ENCODE measurements at regions not wholly inside any gene's neighbourhood (a gene's known extent, or its start where the extent isn't known, plus 50 kb on each side); places are given as distances from the start of the nearest gene placed in this dataset.

DNA sequence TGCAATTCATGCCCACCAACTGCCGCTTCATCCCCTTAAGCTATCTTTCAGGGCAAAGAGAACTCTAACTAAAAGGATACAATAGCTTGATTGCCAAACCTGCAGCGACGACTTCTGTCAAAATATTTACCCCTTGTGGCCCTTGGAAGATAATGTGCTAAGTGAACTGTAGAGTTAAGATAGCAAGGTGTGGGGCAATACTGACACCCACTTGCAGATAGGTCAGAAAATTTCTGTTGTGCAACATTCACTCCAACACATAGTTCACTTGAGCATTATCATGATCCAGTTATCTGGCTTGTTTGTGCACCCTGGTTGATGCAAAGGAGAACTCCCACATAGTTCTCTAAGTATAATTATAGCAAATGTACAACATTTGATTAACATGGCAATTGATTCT is 55.6 kb downstream of the RHOXF2B start:
- no peak for DNase-seq (ENCODE audit: low read depth)

DNA sequence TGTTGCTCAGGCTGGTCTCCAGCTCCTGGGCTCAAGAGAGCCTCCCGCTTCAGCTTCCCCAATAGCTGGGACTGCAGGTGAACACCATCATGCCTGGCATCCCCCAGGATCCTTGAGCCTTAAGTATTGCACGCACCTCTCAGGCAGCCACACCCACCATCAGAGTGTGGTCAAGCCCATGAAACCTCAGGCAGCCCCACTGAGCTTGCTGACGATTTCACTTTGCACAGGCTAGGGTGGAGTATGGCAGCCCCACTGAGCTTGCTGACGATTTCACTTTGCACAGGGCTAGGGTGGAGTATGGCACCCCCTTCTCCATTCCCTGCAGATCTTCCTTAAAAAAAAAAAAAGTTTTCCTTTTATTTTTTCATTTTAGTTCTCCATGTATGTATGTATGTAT is 57.2 kb downstream of the RHOXF2B start:
- no peak for DNase-seq (ENCODE audit: low read depth)

DNA sequence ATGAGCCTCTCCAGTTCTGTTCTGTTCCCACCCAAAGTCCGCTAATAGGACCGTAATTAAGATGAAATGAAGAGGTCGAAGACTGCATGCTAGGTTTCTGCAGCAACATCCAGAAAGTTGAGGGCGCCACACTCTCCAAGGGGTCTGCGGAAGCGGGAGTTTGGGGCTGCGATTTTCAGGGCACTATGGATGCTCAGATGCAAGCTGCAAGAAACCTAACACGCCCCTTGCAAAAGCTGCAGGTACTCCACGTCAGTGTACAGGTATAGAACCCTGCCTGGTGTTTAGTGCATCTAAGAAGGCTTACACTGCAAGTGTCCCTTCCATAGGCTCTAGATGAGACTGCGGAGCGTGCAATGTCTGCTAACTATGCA is 61.4 kb downstream of the RHOXF2B start:
- no peak for DNase-seq (ENCODE audit: low read depth)

DNA sequence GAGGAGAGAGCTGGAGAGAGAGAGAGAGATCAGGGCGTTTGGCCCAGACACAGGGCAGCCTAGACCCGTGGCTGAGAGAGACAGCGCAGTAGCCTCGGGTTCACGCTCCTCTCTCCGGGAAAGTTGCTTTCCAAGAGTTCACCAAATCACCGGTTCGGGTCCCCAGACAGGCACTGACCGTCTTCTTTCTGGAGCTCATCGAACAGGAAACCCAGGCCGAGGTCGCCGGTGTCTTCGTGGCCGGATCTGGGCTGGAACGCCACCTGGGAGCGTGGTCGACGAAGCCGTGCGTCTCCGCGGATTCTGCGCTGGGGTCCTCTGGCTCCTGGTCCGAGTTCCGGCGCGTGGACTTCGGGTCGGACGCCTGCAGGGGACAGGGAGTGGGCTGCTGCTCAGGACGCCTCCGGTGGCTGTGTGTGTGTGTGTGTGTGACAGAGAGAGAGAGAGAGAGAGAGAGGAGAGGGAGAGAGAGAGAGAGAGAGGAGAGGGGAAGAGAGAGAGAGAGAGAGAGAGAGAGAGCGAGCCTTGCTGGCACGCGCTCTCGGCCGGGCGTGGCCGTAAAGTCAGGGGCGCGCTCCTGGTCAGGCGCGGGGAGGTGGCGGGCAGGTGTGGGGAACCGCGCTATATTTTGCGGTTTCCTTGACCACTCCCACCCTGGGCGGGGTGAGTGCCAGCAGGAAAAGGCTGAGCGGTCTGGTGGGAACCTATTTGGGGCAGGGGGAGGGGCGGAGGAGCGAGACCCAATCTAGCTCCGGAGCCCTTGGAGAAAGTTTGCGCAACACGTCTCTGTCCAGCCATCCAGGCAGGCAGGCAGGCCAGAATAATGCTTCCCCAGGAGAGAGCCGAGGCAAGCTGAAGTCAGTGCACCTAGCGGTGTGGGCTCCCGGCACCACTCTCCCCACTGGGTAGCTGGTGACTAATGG is 62.1 kb downstream of the RHOXF2B start:
- no peak for DNase-seq (ENCODE audit: low read depth)

DNA sequence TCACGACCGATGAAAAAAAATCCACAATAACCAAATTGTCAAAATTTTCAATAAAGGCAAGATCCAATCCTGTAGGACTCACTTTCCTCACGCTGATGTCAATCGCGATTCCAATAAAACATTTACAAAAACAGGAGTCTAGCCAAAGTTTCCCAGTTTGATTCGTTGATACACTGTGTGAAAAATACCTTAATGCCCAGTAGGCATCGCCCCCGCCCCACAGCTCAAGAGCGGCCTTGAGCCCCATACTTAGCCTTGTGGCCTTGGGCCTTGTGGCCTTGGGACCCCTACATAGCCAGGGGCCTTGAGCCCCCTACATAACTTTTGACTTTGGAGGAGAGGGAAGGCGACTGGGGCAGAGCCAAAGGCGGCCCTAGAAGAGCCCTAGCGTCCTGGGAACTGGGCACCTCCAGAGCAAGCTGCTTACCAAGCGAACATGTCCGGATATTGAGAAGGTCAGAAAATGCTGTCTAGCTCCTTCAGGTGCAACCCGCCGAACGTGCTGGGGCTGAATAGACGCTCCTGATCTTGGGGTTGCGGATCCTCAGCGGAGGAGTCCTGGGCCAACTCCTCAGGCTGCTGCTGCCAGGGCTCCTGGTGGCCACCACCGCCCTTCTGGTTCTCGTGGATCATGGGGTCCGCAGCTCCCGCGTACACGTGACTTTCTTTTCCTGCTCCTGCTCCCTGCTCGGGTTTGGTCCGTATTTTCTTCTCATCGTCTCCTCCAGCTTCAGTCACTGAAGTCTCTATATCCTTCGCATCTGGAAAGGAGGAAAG is 62.9 kb downstream of the RHOXF2B start:
- no peak for DNase-seq (ENCODE audit: low read depth)

DNA sequence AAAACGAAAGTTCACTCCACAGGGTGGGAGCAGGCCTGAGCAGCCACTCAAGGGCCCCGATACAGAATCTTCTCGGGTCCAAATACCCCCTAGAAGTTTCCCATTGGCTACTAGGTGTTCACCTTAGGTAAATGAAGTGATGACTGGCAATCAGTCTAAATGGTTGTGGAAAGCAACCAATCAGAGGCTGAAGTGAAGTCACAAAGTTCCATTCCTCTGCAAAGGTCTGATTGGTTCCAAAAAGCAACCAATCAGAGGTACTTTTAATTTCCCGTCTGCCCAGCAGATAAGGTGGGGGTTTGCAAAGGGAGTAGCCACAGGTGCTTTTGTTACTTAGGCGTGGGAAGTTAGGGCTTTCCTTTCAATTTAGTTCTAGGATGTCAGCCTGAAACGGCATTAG is 58.2 kb upstream of the NKAP start:
- no peak for DNase-seq (ENCODE audit: low read depth)

DNA sequence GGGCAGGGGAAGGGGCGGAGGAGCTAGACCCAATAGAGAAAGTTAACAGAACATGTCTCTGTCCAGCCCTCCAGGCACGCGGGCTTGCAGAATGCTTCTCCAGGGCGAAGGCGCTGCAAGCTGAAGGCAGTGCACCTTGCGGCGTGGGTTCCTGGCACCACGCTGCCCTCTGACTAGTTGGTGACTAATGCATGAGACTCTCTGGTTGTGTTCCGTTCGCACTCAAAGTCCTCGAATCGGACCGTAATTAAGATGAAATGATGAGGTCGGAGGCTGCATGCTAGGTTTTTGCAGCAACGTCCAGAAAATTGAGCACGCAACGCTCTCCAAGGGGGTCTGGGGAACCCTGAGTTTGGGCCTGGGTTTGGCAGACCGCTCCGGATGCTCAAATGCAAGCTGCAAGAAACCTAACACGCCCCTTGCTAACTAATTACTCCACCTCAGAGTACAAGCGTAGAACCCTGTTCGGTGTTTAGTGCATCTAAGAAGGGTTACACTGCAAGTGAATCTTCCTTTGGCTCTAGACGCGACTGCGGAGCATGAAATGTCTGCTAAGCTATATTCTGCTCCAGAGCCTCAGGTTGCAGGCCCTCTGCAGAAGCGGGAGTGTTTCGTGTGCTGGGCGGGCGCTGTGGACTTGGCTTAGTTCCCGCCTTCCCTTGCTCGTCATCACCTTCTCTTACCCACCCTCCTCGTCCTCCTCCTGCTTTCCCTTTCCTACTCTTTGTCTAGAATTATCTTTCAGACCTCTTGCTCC is 57.1 kb upstream of the NKAP start:
- DNase-seq (ENCODE audit: low read depth): peak; percentile 6

DNA sequence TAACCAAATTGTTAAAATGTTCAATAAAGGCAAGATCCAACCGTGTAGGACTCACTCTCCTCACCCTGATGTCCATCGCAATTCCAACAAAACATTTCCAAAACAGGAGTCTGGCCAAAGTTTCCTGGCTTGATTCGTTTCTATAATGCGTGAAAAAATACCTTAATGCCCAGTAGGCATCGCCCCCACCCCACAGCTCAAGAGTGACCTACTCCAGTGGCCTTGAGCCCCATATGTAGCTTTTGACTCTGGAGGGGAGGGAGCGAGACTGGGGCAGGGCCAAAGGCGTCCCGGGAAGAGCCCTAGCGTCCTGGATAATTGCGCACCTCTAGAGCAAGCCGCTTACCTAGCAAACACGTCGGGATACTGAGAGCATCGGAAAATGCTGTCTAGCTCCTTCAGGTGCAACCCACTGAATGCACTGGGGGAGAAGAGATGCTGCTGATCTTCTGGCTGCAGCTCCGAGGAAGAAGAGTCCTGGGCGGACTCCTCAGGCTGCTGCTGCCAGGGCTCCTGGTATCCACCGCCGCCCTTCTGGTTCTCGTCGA is 55.6 kb upstream of the NKAP start:
- DNase-seq (ENCODE audit: low read depth): no peak

DNA sequence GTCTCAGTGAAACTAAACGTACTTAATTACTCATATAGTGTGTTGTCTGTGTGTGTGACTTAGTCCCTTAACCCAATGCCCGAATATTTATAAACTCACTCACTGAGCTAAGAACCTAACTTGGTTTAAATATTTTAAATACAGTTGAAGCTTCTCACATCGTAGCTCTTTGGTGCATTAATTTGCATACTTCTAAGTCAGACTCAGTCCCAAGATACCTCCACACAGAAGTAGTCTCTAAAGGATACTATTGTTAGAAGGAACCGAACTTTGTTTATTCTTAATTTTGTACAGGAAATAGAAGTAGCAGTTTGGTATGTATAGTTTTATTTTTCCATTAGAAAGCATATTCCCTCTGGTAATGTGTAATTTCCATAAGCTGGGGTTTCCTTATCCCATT is 54.0 kb upstream of the NKAP start:
- DNase-seq (ENCODE audit: low read depth): no peak

DNA sequence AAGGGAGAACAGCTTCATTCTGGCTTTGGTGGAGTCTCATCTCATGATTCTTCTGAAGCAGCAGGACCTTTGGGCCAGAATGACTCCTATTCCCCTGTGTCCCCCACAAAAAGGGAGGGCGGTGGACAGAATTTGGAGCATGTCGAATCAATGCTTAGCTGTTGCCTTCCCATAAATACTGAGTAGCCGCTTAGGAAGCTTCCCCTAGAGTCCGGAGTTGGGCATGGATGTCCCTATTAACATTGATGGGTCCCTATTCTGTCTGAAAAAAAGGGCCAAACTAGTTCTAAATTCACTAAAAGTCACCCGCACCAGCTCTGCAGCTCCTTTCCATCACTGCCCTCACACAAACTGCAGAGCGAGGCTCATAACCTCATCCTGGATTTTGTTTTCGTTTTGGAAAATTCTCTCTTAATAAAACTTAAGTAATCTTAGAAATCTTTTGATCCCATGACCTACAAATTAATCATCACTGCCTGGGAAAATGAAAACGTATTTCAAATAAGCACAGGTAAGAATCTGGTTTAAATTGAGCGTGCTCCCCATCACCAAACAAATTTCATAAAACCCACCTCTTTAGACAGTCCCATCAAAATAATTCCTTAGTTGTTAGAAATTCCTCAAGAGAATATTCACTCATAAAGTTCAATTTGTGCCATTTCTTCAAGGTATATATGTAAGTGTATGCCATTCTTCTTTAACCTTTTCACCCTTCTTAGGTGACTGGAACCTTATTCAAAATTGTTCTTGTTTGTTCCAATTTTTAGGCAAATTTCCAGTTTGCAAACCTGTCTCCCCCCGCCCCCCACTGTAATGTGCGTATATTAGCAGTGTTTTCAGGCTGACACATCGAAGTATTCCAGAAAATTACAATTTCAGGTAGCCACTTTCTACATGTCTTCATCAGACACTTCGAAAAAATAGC is 53.3 kb upstream of the NKAP start:
- DNase-seq (ENCODE audit: low read depth): no peak

DNA sequence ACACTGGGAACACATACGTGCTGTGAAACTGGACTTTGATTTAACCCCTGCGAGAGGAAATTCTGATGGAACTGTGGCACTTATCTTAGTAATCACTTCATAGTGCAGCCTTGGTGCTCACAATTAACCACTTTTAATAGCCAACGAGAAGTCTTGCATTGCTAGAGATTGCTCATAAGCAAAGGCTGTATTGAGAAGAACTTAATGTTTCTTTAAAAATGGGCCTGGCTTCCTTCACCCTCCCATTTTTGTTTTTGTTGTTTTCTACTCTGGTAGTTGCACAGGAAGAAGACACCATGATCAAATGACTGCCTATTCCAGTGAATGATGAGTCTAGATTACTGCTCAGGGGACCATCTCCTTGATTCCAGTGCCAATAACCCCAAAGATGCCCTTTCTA is 52.5 kb upstream of the NKAP start:
- DNase-seq (ENCODE audit: low read depth): no peak
